ENCODE measurements at regions not wholly inside any gene's neighbourhood (a gene's known extent, or its start where the extent isn't known, plus 50 kb on each side); places are given as distances from the start of the nearest gene placed in this dataset.

DNA sequence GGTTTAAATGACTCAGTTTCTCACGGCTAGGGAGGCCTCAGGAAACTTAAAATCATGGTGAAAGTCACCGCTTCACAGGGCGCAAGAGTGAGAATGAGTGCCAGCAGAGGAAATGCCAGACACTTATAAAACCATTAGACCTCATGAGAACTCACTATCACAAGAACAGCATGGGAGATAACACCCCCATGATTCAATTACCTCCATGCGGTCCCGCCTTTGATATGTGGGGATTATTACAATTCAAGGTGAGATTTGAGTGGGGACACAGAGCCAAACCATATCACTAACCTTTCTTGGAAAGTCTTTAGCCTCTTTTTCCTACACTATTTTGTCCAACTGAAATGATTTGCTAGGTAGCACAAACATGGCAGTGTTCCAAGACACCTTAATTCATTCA is 533.9 kb upstream of the NUDT12 start:
- TF ChIP-seq FOXP2 (optimal IDR thresholded peaks at IDR 0.05; ENCODE audit: borderline replicate concordance, extremely low read depth, extremely low read length, insufficient read depth), result no peak
- no peak for TF ChIP-seq TAF1 (IDR thresholded peaks at IDR 0.05; ENCODE audit: borderline replicate concordance, insufficient read depth, low read length)
- TF ChIP-seq, protein P1, sequence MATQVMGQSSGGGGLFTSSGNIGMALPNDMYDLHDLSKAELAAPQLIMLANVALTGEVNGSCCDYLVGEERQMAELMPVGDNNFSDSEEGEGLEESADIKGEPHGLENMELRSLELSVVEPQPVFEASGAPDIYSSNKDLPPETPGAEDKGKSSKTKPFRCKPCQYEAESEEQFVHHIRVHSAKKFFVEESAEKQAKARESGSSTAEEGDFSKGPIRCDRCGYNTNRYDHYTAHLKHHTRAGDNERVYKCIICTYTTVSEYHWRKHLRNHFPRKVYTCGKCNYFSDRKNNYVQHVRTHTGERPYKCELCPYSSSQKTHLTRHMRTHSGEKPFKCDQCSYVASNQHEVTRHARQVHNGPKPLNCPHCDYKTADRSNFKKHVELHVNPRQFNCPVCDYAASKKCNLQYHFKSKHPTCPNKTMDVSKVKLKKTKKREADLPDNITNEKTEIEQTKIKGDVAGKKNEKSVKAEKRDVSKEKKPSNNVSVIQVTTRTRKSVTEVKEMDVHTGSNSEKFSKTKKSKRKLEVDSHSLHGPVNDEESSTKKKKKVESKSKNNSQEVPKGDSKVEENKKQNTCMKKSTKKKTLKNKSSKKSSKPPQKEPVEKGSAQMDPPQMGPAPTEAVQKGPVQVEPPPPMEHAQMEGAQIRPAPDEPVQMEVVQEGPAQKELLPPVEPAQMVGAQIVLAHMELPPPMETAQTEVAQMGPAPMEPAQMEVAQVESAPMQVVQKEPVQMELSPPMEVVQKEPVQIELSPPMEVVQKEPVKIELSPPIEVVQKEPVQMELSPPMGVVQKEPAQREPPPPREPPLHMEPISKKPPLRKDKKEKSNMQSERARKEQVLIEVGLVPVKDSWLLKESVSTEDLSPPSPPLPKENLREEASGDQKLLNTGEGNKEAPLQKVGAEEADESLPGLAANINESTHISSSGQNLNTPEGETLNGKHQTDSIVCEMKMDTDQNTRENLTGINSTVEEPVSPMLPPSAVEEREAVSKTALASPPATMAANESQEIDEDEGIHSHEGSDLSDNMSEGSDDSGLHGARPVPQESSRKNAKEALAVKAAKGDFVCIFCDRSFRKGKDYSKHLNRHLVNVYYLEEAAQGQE (IDR thresholded peaks at IDR 0.05; ENCODE audit: insufficient read depth in 1 of 2, low read depth in 2 of 2, low read length in 2 of 2), result no peak
- TF ChIP-seq SIN3A (IDR thresholded peaks at IDR 0.05; ENCODE audit: borderline replicate concordance, insufficient read depth, low read length), result no peak
- no peak for TF ChIP-seq POLR2AphosphoS5 (IDR thresholded peaks at IDR 0.05; ENCODE audit: low read depth, low read length)

DNA sequence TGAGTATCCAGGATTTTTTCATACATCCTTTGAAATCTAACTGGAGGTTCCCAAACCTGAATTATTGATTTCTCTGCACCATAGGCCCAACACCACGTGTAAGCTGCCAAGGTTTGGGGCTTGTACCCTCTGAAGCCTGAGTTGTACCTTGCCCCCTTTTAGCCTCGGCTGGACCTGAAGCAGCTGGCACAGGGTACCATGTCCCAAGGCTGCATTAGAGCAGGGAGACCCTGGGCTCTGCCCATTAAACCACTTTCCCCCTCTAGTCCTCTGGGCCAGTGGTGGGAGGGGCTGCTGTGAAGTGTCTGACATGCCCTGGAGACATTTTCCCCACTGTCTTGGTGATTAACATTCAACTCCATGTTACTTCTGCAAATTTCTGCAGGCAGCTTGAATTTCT is 532.9 kb upstream of the NUDT12 start:
- TF ChIP-seq POLR2AphosphoS5 (IDR thresholded peaks at IDR 0.05; ENCODE audit: low read depth, low read length) (no peak), SIN3A (IDR thresholded peaks at IDR 0.05; ENCODE audit: borderline replicate concordance, insufficient read depth, low read length) (no peak), TAF1 (IDR thresholded peaks at IDR 0.05; ENCODE audit: borderline replicate concordance, insufficient read depth, low read length) (no peak), FOXP2 (optimal IDR thresholded peaks at IDR 0.05; ENCODE audit: borderline replicate concordance, extremely low read depth, extremely low read length, insufficient read depth) (no peak)
- TF ChIP-seq, protein P1 (IDR thresholded peaks at IDR 0.05; ENCODE audit: insufficient read depth in 1 of 2, low read depth in 2 of 2, low read length in 2 of 2), result no peak

DNA sequence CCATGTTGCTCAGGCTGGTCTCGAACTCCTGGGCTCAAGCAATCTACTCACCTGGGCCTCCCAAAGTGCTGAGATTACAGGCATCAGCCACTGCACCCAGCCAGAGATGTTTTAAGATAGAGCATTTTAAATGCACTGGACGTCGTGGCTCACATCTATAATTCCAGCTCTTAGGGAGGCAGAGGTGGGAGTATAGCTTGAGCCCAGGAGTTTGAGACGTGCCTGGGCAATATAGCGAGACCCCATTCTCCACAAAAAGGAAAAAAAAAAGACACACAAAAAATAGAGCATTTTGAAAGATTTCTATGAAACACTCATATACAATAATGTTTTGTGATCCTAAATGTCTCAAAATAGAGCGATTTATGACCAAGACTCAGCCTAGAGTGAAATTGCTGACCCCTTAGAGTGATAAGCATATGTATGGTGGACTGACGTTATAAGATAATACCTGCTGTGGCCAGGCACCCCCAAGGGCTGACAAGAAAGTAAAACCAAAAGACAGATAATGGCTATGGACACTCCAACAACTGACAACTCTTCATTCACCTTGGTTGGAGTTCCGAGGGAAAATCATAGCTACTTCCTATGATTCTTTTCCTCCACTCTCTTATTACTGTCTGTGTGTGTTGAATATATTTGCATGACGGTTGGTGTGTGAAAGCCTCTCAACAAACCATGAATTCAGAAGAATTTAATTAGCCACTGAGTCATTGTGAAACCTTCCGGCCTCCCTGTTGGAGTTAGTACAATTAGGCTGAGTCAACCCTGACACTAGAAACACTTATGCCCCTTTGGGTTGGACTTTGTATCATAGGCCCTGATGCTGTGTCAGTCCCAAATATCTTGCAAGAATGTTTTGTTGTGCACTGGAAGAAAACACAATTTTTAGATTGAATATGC is 526.5 kb upstream of the NUDT12 start:
- no peak for TF ChIP-seq SIN3A (IDR thresholded peaks at IDR 0.05; ENCODE audit: borderline replicate concordance, insufficient read depth, low read length)
- TF ChIP-seq POLR2AphosphoS5 (IDR thresholded peaks at IDR 0.05; ENCODE audit: low read depth, low read length), result no peak
- no peak for TF ChIP-seq TAF1 (IDR thresholded peaks at IDR 0.05; ENCODE audit: borderline replicate concordance, insufficient read depth, low read length)
- TF ChIP-seq, protein P1 (IDR thresholded peaks at IDR 0.05; ENCODE audit: insufficient read depth in 1 of 2, low read depth in 2 of 2, low read length in 2 of 2), result no peak
- no peak for TF ChIP-seq FOXP2 (optimal IDR thresholded peaks at IDR 0.05; ENCODE audit: borderline replicate concordance, extremely low read depth, extremely low read length, insufficient read depth)

DNA sequence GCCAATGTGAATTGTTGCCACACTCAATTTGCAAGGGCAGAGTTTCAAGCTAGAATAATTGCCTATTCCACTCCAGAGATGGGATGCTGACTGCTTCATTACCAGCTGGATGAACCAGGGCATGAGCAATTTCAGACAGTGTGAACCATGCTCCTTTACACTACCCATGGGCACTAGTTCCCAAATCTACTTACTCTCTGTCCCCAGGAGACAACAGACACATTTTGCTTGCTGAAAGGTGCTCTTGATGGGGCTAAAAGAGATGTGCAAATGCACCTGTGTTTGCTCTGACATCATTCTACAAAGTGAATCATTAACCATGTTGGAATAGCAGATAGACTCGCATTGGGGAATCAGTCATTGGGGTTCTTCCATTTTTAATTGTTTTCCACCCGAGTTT is 522.3 kb upstream of the NUDT12 start:
- TF ChIP-seq POLR2AphosphoS5 (IDR thresholded peaks at IDR 0.05; ENCODE audit: low read depth, low read length) (no peak), SIN3A (IDR thresholded peaks at IDR 0.05; ENCODE audit: borderline replicate concordance, insufficient read depth, low read length) (no peak), TAF1 (IDR thresholded peaks at IDR 0.05; ENCODE audit: borderline replicate concordance, insufficient read depth, low read length) (no peak), FOXP2 (optimal IDR thresholded peaks at IDR 0.05; ENCODE audit: borderline replicate concordance, extremely low read depth, extremely low read length, insufficient read depth) (no peak)
- TF ChIP-seq, protein P1 (IDR thresholded peaks at IDR 0.05; ENCODE audit: insufficient read depth in 1 of 2, low read depth in 2 of 2, low read length in 2 of 2), result no peak

All from PFSK-1 (cell line).